ENCODE measurements at regions not wholly inside any gene's neighbourhood (a gene's known extent, or its start where the extent isn't known, plus 50 kb on each side); places are given as distances from the start of the nearest gene placed in this dataset.
A peak's percentile ranks its signal among the peaks of the same experiment; 100 is the strongest.

DNA sequence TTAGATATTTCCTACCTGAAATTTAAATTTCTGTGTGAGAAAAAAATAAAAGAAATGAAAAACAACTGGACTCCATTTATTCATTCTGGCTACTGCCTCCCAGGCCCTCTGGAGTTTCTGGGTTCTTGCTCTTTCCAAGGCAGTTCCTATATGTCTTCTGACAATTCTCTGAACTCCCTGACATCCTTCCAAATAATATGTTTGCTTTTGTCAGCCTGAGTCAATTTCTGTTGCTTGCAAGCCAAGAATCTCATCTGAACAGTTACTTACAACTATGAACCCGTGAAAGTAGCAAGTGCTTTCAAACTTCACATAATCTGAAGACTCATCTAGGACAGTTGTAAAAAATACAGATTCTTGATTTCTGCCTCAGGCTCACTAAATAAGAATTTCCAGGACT, 216.7 kb upstream of the NPVF start:
- intact Hi-C loops (cut with DNase I) = no loop called here
- Histone ChIP-seq H3K27me3 (ENCODE audit: control insufficient read depth, insufficient read depth, low read length) (no peaks in the 10 kb centered on the region), H3K9ac (ENCODE audit: low read length in 3 of 3) (no peak overlapping the region), H3K4me1 (ENCODE audit: control insufficient read depth in 2 of 3, insufficient read depth in 2 of 3, low read depth in 1 of 3, low read length in 3 of 3) (no peaks in the 10 kb centered on the region), H3K36me3 (ENCODE audit: control insufficient read depth in 2 of 3, insufficient read depth in 3 of 3, low read length in 3 of 3) (no peaks in the 10 kb centered on the region), H3K27ac (ENCODE audit: low read depth in 2 of 2, low read length in 2 of 2) (no peak overlapping the region), H3K4me3 (ENCODE audit: low read length in 3 of 3) (no peak overlapping the region), H3K9me3 (ENCODE audit: control insufficient read depth in 2 of 3, insufficient read depth in 1 of 3, low read length in 3 of 3) (peaks cover 2 to 23% (median 2%) of the 10 kb centered on the region in 3 donors)
- FAIRE-seq (no peak), DNase-seq (no peak)
- TF ChIP-seq, protein P1, sequence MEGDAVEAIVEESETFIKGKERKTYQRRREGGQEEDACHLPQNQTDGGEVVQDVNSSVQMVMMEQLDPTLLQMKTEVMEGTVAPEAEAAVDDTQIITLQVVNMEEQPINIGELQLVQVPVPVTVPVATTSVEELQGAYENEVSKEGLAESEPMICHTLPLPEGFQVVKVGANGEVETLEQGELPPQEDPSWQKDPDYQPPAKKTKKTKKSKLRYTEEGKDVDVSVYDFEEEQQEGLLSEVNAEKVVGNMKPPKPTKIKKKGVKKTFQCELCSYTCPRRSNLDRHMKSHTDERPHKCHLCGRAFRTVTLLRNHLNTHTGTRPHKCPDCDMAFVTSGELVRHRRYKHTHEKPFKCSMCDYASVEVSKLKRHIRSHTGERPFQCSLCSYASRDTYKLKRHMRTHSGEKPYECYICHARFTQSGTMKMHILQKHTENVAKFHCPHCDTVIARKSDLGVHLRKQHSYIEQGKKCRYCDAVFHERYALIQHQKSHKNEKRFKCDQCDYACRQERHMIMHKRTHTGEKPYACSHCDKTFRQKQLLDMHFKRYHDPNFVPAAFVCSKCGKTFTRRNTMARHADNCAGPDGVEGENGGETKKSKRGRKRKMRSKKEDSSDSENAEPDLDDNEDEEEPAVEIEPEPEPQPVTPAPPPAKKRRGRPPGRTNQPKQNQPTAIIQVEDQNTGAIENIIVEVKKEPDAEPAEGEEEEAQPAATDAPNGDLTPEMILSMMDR (IDR thresholded peaks at IDR 0.05; ENCODE audit: borderline replicate concordance, extremely low read depth, insufficient read depth) = no peak

DNA sequence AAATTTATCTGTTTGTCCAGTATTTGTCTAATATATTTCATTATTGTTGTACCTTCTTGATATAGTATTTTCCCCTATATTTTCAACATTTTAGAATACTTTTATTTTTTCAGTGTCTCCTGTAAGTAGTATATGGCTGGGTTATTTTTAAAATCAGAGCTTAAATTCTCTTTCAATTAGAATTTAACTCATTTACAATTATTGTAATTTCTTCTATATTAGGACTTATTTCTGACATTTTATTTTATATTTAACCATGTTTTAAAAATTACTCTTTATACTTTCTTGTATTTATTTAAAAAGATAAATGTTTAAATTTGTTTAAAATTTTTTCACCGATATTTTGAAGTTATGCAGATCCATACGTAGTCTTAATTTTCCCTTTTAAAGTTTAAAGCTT, 220.0 kb upstream of the NPVF start:
- TF ChIP-seq, protein P1 (IDR thresholded peaks at IDR 0.05; ENCODE audit: borderline replicate concordance, extremely low read depth, insufficient read depth) = no peak
- H3K9ac ChIP-seq (ENCODE audit: low read length in 3 of 3) = no peak overlapping the region
- FAIRE-seq (peak; percentile 86), DNase-seq (no peak)
- H3K4me1 ChIP-seq (ENCODE audit: control insufficient read depth in 2 of 3, insufficient read depth in 2 of 3, low read depth in 1 of 3, low read length in 3 of 3) = no peaks in the 10 kb centered on the region
- H3K9me3 ChIP-seq (ENCODE audit: control insufficient read depth in 2 of 3, insufficient read depth in 1 of 3, low read length in 3 of 3) = peaks cover 0 to 6% (median 0%) of the 10 kb centered on the region in 3 donors
- intact Hi-C loops (cut with DNase I) = no loop called here
- H3K4me3 ChIP-seq (ENCODE audit: low read length in 3 of 3) = no peak overlapping the region
- no peak overlapping the region for H3K27ac ChIP-seq (ENCODE audit: low read depth in 2 of 2, low read length in 2 of 2)
- H3K27me3 ChIP-seq (ENCODE audit: control insufficient read depth, insufficient read depth, low read length) = no peaks in the 10 kb centered on the region
- no peaks in the 10 kb centered on the region for H3K36me3 ChIP-seq (ENCODE audit: control insufficient read depth in 2 of 3, insufficient read depth in 3 of 3, low read length in 3 of 3)

DNA sequence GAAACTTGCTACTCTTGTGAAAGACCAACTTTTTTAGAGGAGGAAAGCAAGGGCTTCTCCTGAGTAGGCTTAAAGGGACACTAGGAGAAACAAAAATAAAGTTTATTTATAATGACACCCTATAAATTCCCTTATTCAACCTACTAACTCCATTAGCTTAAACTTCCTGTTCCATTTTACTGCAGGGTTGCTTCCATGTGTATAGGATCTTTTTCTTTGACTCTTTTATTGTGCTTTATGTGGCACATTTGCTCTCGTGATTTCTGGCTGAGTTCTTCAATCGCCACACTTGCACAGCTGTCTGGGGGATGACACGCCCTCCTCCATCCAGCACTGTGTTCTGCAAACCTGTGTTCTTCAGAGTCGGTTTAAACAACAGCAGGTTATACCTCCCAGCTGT, 225.7 kb upstream of the NPVF start:
- Histone ChIP-seq H3K4me1 (ENCODE audit: control insufficient read depth in 2 of 3, insufficient read depth in 2 of 3, low read depth in 1 of 3, low read length in 3 of 3) (peaks cover 0 to 9% (median 0%) of the 10 kb centered on the region in 3 donors), H3K9me3 (ENCODE audit: control insufficient read depth in 2 of 3, insufficient read depth in 1 of 3, low read length in 3 of 3) (no peaks in the 10 kb centered on the region), H3K27ac (ENCODE audit: low read depth in 2 of 2, low read length in 2 of 2) (no peak overlapping the region), H3K36me3 (ENCODE audit: control insufficient read depth in 2 of 3, insufficient read depth in 3 of 3, low read length in 3 of 3) (no peaks in the 10 kb centered on the region), H3K9ac (ENCODE audit: low read length in 3 of 3) (no peak overlapping the region), H3K4me3 (ENCODE audit: low read length in 3 of 3) (no peak overlapping the region), H3K27me3 (ENCODE audit: control insufficient read depth, insufficient read depth, low read length) (no peaks in the 10 kb centered on the region)
- intact Hi-C loops (cut with DNase I) = no loop called here
- DNase-seq = peak in 2 of 5 donors; percentile 36 to 55
- TF ChIP-seq, protein P1 (IDR thresholded peaks at IDR 0.05; ENCODE audit: borderline replicate concordance, extremely low read depth, insufficient read depth) = no peak
- FAIRE-seq = no peak

DNA sequence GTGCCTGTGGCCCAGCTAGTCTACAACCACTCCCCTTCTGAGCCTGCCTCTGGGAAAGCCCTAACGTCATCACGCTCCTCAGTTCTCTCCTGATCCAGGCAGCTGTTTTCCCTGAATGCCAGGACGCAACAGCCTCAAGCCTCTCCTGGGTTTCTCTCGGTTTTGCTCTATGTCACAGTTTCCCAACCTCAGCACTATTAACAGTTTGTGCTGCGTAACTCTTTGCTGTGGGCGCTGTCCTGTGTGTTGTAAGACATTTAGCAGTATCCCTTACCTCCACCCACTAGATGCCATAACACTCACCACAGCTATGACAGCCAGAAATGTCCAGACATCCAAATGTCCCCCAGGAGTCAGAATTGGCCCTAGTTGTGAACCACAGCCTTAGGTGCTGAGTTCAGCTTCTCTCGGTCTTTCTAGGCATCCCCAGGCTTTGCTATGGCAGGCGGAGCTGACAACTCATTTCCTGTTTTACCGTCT, 226.3 kb upstream of the NPVF start:
- no peak for FAIRE-seq
- no peak overlapping the region for H3K9ac ChIP-seq (ENCODE audit: low read length in 3 of 3)
- H3K27ac ChIP-seq (ENCODE audit: low read depth in 2 of 2, low read length in 2 of 2) = peak overlapping the region in 1 of 2 donors; percentile 41
- H3K9me3 ChIP-seq (ENCODE audit: control insufficient read depth in 2 of 3, insufficient read depth in 1 of 3, low read length in 3 of 3) = no peaks in the 10 kb centered on the region
- TF ChIP-seq, protein P1 (IDR thresholded peaks at IDR 0.05; ENCODE audit: borderline replicate concordance, extremely low read depth, insufficient read depth) = no peak
- DNase-seq = peak in 1 of 5 donors; percentile 75
- intact Hi-C loops (cut with DNase I) = no loop called here
- H3K27me3 ChIP-seq (ENCODE audit: control insufficient read depth, insufficient read depth, low read length) = no peaks in the 10 kb centered on the region
- H3K4me1 ChIP-seq (ENCODE audit: control insufficient read depth in 2 of 3, insufficient read depth in 2 of 3, low read depth in 1 of 3, low read length in 3 of 3) = peaks cover 0 to 9% (median 0%) of the 10 kb centered on the region in 3 donors
- H3K4me3 ChIP-seq (ENCODE audit: low read length in 3 of 3) = no peak overlapping the region
- no peaks in the 10 kb centered on the region for H3K36me3 ChIP-seq (ENCODE audit: control insufficient read depth in 2 of 3, insufficient read depth in 3 of 3, low read length in 3 of 3)

Measured in kidney (tissue), 13 donors.